ENCODE measurements at regions not wholly inside any gene's neighbourhood (a gene's known extent, or its start where the extent isn't known, plus 50 kb on each side); places are given as distances from the start of the nearest gene placed in this dataset.

- Histone ChIP-seq H2BK12ac (ENCODE audit: low read length in 2 of 2) (no peak overlapping the region), H3K4ac (ENCODE audit: low read depth in 1 of 2, low read length in 2 of 2) (no peak overlapping the region), H3K18ac (ENCODE audit: low read depth in 1 of 2, low read length in 2 of 2) (no peak overlapping the region), H3K9me3 (ENCODE audit: control insufficient read depth, low read length) (peaks cover 4% of the 10 kb centered on the region), H4K91ac (ENCODE audit: low read length) (no peak overlapping the region), H3K36me3 (ENCODE audit: control insufficient read depth in 1 of 2, insufficient read depth in 2 of 2, low read depth in 1 of 2, low read length in 2 of 2) (no peaks in the 10 kb centered on the region), H3K27me3 (ENCODE audit: control insufficient read depth in 1 of 2, insufficient read depth in 1 of 2, low read length in 2 of 2) (no peaks in the 10 kb centered on the region), H2AK5ac (ENCODE audit: low read length, severe bottlenecking) (no peak overlapping the region), H3K4me2 (ENCODE audit: low read length, poor library complexity, severe bottlenecking) (no peak overlapping the region), H3K4me1 (ENCODE audit: control insufficient read depth, insufficient read depth, low read depth, low read length) (no peaks in the 10 kb centered on the region), H3K23ac (ENCODE audit: low read length in 2 of 2) (no peak overlapping the region), H3K14ac (ENCODE audit: low read length in 2 of 2) (no peak overlapping the region), H3K9ac (ENCODE audit: low read length) (no peak overlapping the region), H2BK120ac (ENCODE audit: low read depth, low read length) (no peak overlapping the region), H3K27ac (ENCODE audit: low read length, poor library complexity, severe bottlenecking) (no peak overlapping the region), H2BK15ac (ENCODE audit: low read depth, poor library complexity, severe bottlenecking) (no peak overlapping the region), H3K79me1 (replicated peaks; ENCODE audit: low read length, poor library complexity, severe bottlenecking) (no peaks in the 10 kb centered on the region), H4K8ac (ENCODE audit: low read length) (no peak overlapping the region), H2AFZ (ENCODE audit: low read depth, low read length) (no peak overlapping the region), H3K4me3 (ENCODE audit: insufficient read depth in 1 of 2, low read depth in 1 of 2, low read length in 2 of 2) (no peak overlapping the region), H2BK5ac (ENCODE audit: low read depth, low read length, poor library complexity, severe bottlenecking) (no peak overlapping the region)
- WGBS: 72% methylated on average over 7 of the region's 7 CpGs
- no peak for DNase-seq
Observed at GRCh38 chr11:42840176-42840829, 471.5 kb upstream of the API5 start.

DNA sequence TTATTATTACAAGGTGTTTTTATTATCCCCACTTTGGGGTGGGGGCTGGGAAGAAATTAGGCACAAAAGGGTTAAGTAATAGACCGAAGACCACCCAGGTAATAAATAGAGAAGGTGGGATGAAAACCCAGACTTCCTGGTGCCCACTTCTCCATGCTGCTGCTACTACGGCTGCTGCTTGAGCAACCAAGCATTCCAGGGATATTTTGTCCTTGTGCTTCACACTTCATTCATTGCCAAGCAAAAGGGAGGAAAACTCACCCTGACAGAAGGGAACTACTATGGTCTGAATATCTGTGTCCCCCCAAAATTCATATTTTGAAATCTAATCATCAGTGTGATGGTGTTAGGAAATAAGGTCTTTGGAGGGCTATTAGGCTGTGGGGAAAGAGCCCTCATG lies 470.9 kb upstream of the API5 start:
- H4K8ac ChIP-seq (ENCODE audit: low read length): no peak overlapping the region
- H2BK120ac ChIP-seq (ENCODE audit: low read depth, low read length): no peak overlapping the region
- H2BK15ac ChIP-seq (ENCODE audit: low read depth, poor library complexity, severe bottlenecking): no peak overlapping the region
- H3K36me3 ChIP-seq (ENCODE audit: control insufficient read depth in 1 of 2, insufficient read depth in 2 of 2, low read depth in 1 of 2, low read length in 2 of 2): no peaks in the 10 kb centered on the region
- no peak overlapping the region for H2AK5ac ChIP-seq (ENCODE audit: low read length, severe bottlenecking)
- H4K91ac ChIP-seq (ENCODE audit: low read length): no peak overlapping the region
- H3K4ac ChIP-seq (ENCODE audit: low read depth in 1 of 2, low read length in 2 of 2): no peak overlapping the region
- no peak overlapping the region for H2AFZ ChIP-seq (ENCODE audit: low read depth, low read length)
- no peak for DNase-seq
- H2BK5ac ChIP-seq (ENCODE audit: low read depth, low read length, poor library complexity, severe bottlenecking): no peak overlapping the region
- no peak overlapping the region for H3K23ac ChIP-seq (ENCODE audit: low read length in 2 of 2)
- H3K18ac ChIP-seq (ENCODE audit: low read depth in 1 of 2, low read length in 2 of 2): no peak overlapping the region
- H3K9ac ChIP-seq (ENCODE audit: low read length): no peak overlapping the region
- no peak overlapping the region for H2BK12ac ChIP-seq (ENCODE audit: low read length in 2 of 2)
- no peaks in the 10 kb centered on the region for H3K4me1 ChIP-seq (ENCODE audit: control insufficient read depth, insufficient read depth, low read depth, low read length)
- H3K9me3 ChIP-seq (ENCODE audit: control insufficient read depth, low read length): peaks cover 4% of the 10 kb centered on the region
- no peak overlapping the region for H3K27ac ChIP-seq (ENCODE audit: low read length, poor library complexity, severe bottlenecking)
- H3K27me3 ChIP-seq (ENCODE audit: control insufficient read depth in 1 of 2, insufficient read depth in 1 of 2, low read length in 2 of 2): no peaks in the 10 kb centered on the region
- no peak overlapping the region for H3K14ac ChIP-seq (ENCODE audit: low read length in 2 of 2)
- no peak overlapping the region for H3K4me3 ChIP-seq (ENCODE audit: insufficient read depth in 1 of 2, low read depth in 1 of 2, low read length in 2 of 2)
- H3K4me2 ChIP-seq (ENCODE audit: low read length, poor library complexity, severe bottlenecking): no peak overlapping the region
- WGBS: 46% methylated on average over 2 of the region's 2 CpGs
- no peaks in the 10 kb centered on the region for H3K79me1 ChIP-seq (replicated peaks; ENCODE audit: low read length, poor library complexity, severe bottlenecking)

GRCh38 chr11:42841556-42841955 lies 470.2 kb upstream of the API5 start:
- Histone ChIP-seq H3K18ac (ENCODE audit: low read depth in 1 of 2, low read length in 2 of 2) (no peak overlapping the region), H3K27me3 (ENCODE audit: control insufficient read depth in 1 of 2, insufficient read depth in 1 of 2, low read length in 2 of 2) (no peaks in the 10 kb centered on the region), H4K91ac (ENCODE audit: low read length) (no peak overlapping the region), H3K36me3 (ENCODE audit: control insufficient read depth in 1 of 2, insufficient read depth in 2 of 2, low read depth in 1 of 2, low read length in 2 of 2) (no peaks in the 10 kb centered on the region), H3K4me3 (ENCODE audit: insufficient read depth in 1 of 2, low read depth in 1 of 2, low read length in 2 of 2) (no peak overlapping the region), H2AFZ (ENCODE audit: low read depth, low read length) (no peak overlapping the region), H3K27ac (ENCODE audit: low read length, poor library complexity, severe bottlenecking) (no peak overlapping the region), H3K9ac (ENCODE audit: low read length) (no peak overlapping the region), H3K79me1 (replicated peaks; ENCODE audit: low read length, poor library complexity, severe bottlenecking) (no peaks in the 10 kb centered on the region), H2BK120ac (ENCODE audit: low read depth, low read length) (no peak overlapping the region), H3K14ac (ENCODE audit: low read length in 2 of 2) (no peak overlapping the region), H2BK12ac (ENCODE audit: low read length in 2 of 2) (no peak overlapping the region), H3K9me3 (ENCODE audit: control insufficient read depth, low read length) (peaks cover under 1% of the 10 kb centered on the region), H4K8ac (ENCODE audit: low read length) (no peak overlapping the region), H3K23ac (ENCODE audit: low read length in 2 of 2) (no peak overlapping the region), H3K4me2 (ENCODE audit: low read length, poor library complexity, severe bottlenecking) (no peak overlapping the region), H2AK5ac (ENCODE audit: low read length, severe bottlenecking) (no peak overlapping the region), H2BK15ac (ENCODE audit: low read depth, poor library complexity, severe bottlenecking) (no peak overlapping the region), H3K4ac (ENCODE audit: low read depth in 1 of 2, low read length in 2 of 2) (no peak overlapping the region), H2BK5ac (ENCODE audit: low read depth, low read length, poor library complexity, severe bottlenecking) (no peak overlapping the region), H3K4me1 (ENCODE audit: control insufficient read depth, insufficient read depth, low read depth, low read length) (no peaks in the 10 kb centered on the region)
- WGBS: 19% methylated on average over 5 of the region's 5 CpGs
- no peak for DNase-seq

GRCh38 chr11:42849362-42849761 lies 462.4 kb upstream of the API5 start:
- Histone ChIP-seq H3K23ac (ENCODE audit: low read length in 2 of 2) (no peak overlapping the region), H3K4me1 (ENCODE audit: control insufficient read depth, insufficient read depth, low read depth, low read length) (no peaks in the 10 kb centered on the region), H2BK5ac (ENCODE audit: low read depth, low read length, poor library complexity, severe bottlenecking) (no peak overlapping the region), H2BK12ac (ENCODE audit: low read length in 2 of 2) (no peak overlapping the region), H3K27ac (ENCODE audit: low read length, poor library complexity, severe bottlenecking) (no peak overlapping the region), H3K4me3 (ENCODE audit: insufficient read depth in 1 of 2, low read depth in 1 of 2, low read length in 2 of 2) (no peak overlapping the region), H3K18ac (ENCODE audit: low read depth in 1 of 2, low read length in 2 of 2) (no peak overlapping the region), H3K4ac (ENCODE audit: low read depth in 1 of 2, low read length in 2 of 2) (no peak overlapping the region), H3K79me1 (replicated peaks; ENCODE audit: low read length, poor library complexity, severe bottlenecking) (no peaks in the 10 kb centered on the region), H2BK120ac (ENCODE audit: low read depth, low read length) (no peak overlapping the region), H4K91ac (ENCODE audit: low read length) (no peak overlapping the region), H3K9ac (ENCODE audit: low read length) (no peak overlapping the region), H3K27me3 (ENCODE audit: control insufficient read depth in 1 of 2, insufficient read depth in 1 of 2, low read length in 2 of 2) (no peaks in the 10 kb centered on the region), H3K36me3 (ENCODE audit: control insufficient read depth in 1 of 2, insufficient read depth in 2 of 2, low read depth in 1 of 2, low read length in 2 of 2) (no peaks in the 10 kb centered on the region), H3K14ac (ENCODE audit: low read length in 2 of 2) (no peak overlapping the region), H4K8ac (ENCODE audit: low read length) (no peak overlapping the region), H3K9me3 (ENCODE audit: control insufficient read depth, low read length) (no peaks in the 10 kb centered on the region), H2BK15ac (ENCODE audit: low read depth, poor library complexity, severe bottlenecking) (no peak overlapping the region), H3K4me2 (ENCODE audit: low read length, poor library complexity, severe bottlenecking) (no peak overlapping the region), H2AK5ac (ENCODE audit: low read length, severe bottlenecking) (no peak overlapping the region), H2AFZ (ENCODE audit: low read depth, low read length) (no peak overlapping the region)
- no CpG with 5 or more reads among the region's 2 CpGs for WGBS
- no peak for DNase-seq

All from mesenchymal stem cell (in vitro differentiated cells and primary cell).